Lower leg skin (tissue), 4 donors: ENCODE measurements at regions not wholly inside any gene's neighbourhood (a gene's known extent, or its start where the extent isn't known, plus 50 kb on each side); places are given as distances from the start of the nearest gene placed in this dataset.

Experiments
- DNase-seq, 2 donors: peaks; one replicate each; pipeline ENCODE4 v3.0.0-alpha.2; 2019; ENCODE audit warnings: low spot score in 2 of 2
- H3K4me3 ChIP-seq: fragments of 200-600 bp; sonication (generic); 2 replicates; pipeline ENCODE4 v1.5.1; 2017; ENCODE audit warnings: mild to moderate bottlenecking, low read depth; ENCODE audit not compliant: poor library complexity, severe bottlenecking
- POLR2A ChIP-seq, 2 donors: fragments of 450-650 bp; IDR thresholded peaks; one replicate each; pipeline ENCODE4 v1.6.1; 2016 to 2017; ENCODE audit warnings: antibody characterized with exemption in 2 of 2, mild to moderate bottlenecking in 1 of 2, moderate library complexity in 1 of 2
- WGBS, 2 donors: methylation state at CpG; one replicate each; pipeline ENCODE4 v1.1.5; 2018; 5-methylcytosine and 5-hydroxymethylcytosine counted together
- intact Hi-C: fragments of 100-400 bp; cut with DNase I; formaldehyde crosslinking; loops from one replicate; pipeline ENCODE4 v1.15.0; 2023; ENCODE audit warnings: low total_unique reads
- TF ChIP-seq, protein P1 (sequence below), 3 donors: fragments of 450-650 bp; IDR thresholded peaks; one replicate each; pipeline ENCODE4 v1.5.1; 2016; ENCODE audit warnings: antibody characterized with exemption in 3 of 3, mild to moderate bottlenecking in 3 of 3, moderate library complexity in 2 of 3

DNA sequence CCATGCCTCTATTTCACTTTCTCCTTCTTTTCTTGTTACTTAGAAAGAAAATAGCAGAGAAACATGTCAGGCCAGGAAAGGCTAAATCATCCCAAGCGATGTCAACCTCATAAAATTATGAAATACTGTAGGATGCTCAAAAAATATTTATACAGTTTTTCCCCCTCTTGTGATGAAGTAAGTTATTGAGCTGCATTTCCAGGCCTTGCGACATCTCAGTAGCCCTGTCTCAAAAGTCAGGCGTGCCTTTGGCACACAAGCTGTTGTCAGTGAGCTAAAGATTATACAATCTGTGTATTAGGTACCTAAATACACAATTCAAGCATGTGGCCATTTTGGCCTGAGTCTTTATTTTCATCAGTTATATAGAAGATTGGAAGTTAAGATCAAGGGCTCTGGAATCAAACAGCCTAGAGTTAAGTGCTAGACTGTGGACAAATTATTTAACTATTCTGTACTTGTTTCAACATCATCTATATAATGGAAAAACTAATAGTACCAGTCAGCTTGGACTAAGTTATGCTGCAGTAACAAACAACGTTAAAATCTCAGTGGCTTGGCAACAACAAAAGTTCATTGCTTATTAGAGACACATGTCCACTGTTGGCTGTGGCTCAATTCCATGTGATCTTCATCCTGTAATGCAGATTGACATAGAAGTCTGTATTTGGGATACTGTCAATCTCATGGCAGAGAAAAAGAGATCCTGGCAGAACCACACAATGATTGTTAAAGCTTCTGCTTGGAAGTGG lies 406.4 kb upstream of the PROK2 start:
- DNase-seq: no peak
- H3K4me3 ChIP-seq: no peak overlapping the region
- TF ChIP-seq, protein P1, sequence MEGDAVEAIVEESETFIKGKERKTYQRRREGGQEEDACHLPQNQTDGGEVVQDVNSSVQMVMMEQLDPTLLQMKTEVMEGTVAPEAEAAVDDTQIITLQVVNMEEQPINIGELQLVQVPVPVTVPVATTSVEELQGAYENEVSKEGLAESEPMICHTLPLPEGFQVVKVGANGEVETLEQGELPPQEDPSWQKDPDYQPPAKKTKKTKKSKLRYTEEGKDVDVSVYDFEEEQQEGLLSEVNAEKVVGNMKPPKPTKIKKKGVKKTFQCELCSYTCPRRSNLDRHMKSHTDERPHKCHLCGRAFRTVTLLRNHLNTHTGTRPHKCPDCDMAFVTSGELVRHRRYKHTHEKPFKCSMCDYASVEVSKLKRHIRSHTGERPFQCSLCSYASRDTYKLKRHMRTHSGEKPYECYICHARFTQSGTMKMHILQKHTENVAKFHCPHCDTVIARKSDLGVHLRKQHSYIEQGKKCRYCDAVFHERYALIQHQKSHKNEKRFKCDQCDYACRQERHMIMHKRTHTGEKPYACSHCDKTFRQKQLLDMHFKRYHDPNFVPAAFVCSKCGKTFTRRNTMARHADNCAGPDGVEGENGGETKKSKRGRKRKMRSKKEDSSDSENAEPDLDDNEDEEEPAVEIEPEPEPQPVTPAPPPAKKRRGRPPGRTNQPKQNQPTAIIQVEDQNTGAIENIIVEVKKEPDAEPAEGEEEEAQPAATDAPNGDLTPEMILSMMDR (IDR thresholded peaks at IDR 0.05): no peak
- no peak for TF ChIP-seq POLR2A (IDR thresholded peaks at IDR 0.05)
- intact Hi-C loops: no loop called here
- 75 to 78% methylated on average over 4 of the region's 4 CpGs for WGBS, 2 donors

DNA sequence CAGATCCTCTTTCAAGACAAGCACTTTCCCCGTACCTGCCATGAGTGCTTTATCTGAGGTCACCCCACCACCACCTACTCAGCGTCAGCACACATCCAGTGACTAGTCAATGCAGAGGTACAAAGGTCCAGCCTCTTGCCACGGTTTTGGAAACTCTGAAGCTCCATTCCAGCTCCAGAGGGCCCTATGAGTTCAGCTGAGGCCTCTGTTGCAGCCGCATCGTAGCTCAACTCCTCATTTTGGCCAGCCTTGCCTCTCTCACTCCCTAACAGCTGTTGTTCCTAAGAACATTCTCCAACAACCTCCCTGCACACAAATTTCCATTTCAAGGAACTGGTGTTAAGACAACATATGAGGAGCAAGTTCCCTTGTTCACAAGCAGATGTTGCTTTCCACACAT lies 405.1 kb upstream of the PROK2 start:
- TF ChIP-seq POLR2A (IDR thresholded peaks at IDR 0.05): no peak
- TF ChIP-seq, protein P1 (IDR thresholded peaks at IDR 0.05): no peak
- no peak for DNase-seq
- intact Hi-C loops: no loop called here
- WGBS, 2 donors: 76 to 82% methylated on average over 5 of the region's 5 CpGs
- H3K4me3 ChIP-seq: no peak overlapping the region

DNA sequence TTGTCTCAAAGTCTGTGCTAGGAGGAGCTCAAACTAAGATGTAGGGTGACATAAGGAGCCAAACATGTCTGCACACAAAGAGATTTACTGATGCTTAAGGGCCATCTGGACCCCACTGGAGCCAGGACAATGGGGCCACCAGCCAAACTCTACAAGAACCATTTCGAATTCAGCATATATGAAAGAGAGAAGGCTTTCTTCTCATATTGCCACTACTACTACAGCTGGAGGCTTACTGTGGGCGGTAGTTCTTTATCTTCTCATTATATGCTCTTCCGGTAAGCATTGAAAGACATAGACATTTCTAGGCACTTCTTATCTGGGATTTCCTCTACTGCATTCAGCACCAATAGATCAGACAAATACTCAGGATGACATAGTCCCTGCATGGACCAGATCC lies 404.4 kb upstream of the PROK2 start:
- intact Hi-C loops: no loop called here
- 81 to 94% methylated on average over 3 of the region's 3 CpGs for WGBS, 2 donors
- no peak for DNase-seq
- TF ChIP-seq POLR2A (IDR thresholded peaks at IDR 0.05): no peak
- TF ChIP-seq, protein P1 (IDR thresholded peaks at IDR 0.05): no peak
- no peak overlapping the region for H3K4me3 ChIP-seq

DNA sequence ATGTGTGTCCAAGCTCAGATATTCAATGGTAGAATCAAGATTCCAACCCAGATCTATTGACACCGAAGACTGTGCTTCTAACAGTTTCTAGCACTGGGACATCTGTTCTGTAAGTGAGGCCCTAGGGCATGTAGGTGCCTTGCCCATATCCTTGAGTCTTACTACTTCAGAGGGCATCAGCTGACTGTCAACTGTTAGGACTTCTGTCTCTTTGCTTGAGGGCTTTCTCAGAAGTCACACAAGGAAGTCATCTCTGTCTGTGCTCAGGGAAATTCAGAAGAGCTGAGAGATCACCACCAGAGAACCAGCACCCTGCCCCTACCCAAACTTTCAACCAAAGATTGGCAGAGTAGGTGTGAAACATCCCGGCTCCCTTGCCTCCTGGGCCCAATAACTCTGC lies 403.6 kb upstream of the PROK2 start:
- 94 to 95% methylated on average over 2 of the region's 2 CpGs for WGBS, 2 donors
- TF ChIP-seq, protein P1 (IDR thresholded peaks at IDR 0.05): no peak
- no peak for TF ChIP-seq POLR2A (IDR thresholded peaks at IDR 0.05)
- intact Hi-C loops: no loop called here
- DNase-seq: no peak
- no peak overlapping the region for H3K4me3 ChIP-seq

DNA sequence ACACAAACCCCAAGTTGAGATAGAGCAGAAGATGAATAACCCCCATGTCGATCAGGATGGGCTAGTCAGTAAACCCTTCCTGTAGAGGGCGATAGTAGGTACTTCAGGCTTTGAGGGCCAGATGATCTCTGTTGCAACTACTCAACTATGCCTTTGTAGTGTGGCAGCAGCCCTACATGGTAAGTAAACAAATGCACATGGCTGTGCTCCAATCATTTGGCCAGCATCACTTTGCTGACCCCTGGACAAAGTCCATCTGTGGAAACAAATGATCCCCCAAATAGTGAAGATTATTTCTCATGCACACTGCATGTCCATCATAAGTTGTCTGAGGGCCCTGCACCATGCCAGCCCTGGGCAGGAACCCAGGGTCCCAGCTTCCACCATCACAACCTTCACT lies 402.2 kb upstream of the PROK2 start:
- intact Hi-C loops: no loop called here
- 91 to 94% methylated on average over 2 of the region's 2 CpGs for WGBS, 2 donors
- no peak for DNase-seq
- H3K4me3 ChIP-seq: no peak overlapping the region
- TF ChIP-seq POLR2A (IDR thresholded peaks at IDR 0.05): no peak
- TF ChIP-seq, protein P1 (IDR thresholded peaks at IDR 0.05): no peak

DNA sequence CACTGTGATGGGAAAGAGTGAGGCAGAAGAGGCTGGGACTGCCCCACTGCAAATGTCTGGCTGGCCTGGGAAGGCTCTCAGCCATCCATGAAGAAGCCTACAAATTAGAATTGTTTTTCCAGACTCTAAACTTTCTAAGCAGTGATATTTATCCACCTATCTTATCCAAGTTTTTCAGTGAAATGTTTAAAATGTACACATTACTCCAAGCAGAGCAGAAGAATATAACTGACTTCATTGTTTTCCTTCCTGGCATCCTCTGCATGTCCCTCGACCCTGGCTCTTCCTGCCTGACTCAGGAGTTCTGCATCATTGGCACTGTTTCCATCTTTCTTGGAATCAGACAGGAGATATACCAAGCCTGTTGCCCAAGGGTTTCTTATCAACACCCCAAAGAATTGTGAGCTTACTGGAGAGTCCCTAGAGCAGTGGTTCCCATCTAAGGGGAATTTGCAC lies 401.5 kb upstream of the PROK2 start:
- DNase-seq: no peak
- no peak for TF ChIP-seq POLR2A (IDR thresholded peaks at IDR 0.05)
- TF ChIP-seq, protein P1 (IDR thresholded peaks at IDR 0.05): no peak
- WGBS, 2 donors: 11 to 19% methylated on average over 1 of the region's 1 CpG
- no peak overlapping the region for H3K4me3 ChIP-seq
- intact Hi-C loops: no loop called here
